ENCODE measurements at regions not wholly inside any gene's neighbourhood (a gene's known extent, or its start where the extent isn't known, plus 50 kb on each side); places are given as distances from the start of the nearest gene placed in this dataset.

DNA sequence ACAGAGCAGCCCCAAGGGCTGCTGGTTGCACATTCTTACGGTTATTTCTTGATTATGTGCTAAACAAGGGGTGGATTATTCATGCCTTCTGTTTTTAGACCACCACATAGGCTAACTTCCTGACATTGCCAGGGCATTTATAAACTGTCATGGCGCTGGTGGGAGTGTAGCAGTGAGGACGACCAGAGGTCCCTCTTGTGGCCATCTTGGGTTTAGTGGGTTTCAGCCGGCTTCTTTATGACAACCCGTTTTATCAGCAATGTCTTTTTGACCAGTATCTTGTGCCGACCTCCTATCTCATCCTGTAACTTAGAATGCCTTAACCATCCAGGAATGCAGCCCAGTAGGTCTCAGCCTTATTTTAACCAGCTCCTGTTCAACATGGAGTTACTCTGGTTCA lies 212.4 kb upstream of the GRID2 start:
- no peak overlapping the region for H3K27ac ChIP-seq
- no peak for DNase-seq (ENCODE audit: low read depth, low spot score)

DNA sequence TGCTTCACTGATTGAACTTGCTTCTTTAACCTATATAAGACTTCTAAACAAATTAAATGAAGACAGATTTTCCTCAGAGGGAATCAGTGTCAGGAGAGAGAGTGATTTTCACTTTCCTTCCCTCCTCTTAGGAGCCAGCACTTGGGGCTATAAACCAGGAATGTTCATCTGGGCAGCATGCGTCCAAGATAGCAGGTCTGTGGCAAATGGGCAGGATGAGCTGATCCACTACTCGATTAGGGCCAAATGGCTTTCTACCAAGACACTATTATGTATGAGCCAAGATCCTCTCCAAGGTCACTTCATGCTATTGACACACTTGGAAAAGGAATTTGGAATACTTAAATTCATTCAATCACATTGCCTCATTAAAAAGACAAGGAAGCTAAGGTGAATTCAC lies 203.9 kb upstream of the GRID2 start:
- DNase-seq (ENCODE audit: low read depth, low spot score): no peak
- no peak overlapping the region for H3K27ac ChIP-seq

DNA sequence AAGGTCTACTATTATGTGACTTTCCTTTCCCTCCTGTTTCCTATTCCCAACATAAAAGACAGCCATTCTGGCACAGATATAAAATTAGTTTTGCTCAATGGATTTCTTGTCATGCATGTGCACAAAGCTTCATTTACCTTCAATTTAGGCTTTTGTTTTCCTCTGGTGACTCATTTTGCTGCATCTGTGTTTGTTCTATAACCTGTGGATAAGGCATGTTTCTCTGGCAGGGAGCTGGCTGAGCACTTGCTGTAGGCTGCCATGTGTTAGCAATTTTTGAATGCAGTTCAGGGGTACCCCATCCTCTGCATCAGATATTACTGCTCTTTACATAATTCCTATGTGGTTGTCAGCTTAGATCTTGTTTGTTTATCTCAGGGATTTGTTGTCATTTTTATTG lies 202.8 kb upstream of the GRID2 start:
- H3K27ac ChIP-seq: no peak overlapping the region
- peak; percentile 14 for DNase-seq (ENCODE audit: low read depth, low spot score)

DNA sequence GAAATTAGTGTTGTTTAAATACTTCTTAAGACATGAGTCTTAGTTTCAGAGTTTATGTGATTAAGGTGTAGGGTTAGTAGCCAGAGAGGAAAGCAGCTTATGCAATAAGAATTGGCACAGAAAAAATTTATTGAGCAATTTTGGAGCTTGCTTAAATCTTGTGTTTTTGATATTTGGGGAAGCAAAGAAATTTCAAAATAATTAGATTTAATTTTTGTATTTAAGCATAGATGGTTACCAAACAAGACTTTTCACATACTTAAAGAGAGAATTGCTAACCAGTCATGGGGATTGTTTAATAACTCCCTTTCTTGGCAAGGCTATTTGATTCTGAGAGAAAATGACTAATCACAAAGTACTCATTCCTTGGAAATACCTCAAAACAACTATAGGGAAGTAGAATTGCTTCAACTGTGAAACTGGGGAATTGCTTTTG lies 202.0 kb upstream of the GRID2 start:
- DNase-seq (ENCODE audit: low read depth, low spot score): peak; percentile 34
- no peak overlapping the region for H3K27ac ChIP-seq

DNA sequence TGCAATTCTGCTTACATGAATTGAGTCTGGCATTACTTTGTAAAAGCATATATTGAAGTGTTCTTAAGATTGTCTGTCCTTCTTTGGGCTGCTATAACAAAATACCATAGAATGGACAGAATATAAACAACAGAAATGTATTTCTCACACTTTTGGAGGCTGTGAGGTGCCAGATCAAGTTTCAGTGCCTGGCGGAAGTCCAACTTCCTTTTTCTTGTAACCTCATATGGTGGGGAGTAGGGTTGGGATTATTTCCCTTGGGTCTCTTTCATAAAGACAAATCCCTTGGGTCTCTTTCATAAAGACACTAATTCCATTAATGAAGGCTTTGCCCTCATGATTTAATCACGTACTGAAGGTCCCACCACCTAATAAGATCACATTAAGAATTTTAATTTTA lies 199.3 kb upstream of the GRID2 start:
- no peak overlapping the region for H3K27ac ChIP-seq
- DNase-seq (ENCODE audit: low read depth, low spot score): no peak

DNA sequence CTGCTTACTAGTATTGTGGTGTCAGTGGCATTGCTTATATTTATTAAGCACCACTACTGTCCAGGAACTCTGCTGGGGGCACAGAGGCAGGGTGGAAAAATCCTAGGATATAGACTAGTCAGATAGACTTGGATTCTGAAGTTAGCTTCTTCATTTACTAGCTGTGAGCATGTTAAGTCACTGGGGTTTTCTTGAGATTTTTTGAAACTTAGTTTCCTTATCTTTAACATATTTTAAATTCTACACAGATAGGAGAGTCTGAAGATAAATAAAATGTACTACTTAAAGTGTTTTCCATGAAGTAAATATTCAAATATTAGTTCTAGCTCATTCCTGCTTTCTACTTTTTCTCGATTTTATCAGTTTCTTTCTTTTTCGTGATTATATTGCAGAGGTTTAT lies 196.9 kb upstream of the GRID2 start:
- H3K27ac ChIP-seq: no peak overlapping the region
- DNase-seq (ENCODE audit: low read depth, low spot score): no peak

DNA sequence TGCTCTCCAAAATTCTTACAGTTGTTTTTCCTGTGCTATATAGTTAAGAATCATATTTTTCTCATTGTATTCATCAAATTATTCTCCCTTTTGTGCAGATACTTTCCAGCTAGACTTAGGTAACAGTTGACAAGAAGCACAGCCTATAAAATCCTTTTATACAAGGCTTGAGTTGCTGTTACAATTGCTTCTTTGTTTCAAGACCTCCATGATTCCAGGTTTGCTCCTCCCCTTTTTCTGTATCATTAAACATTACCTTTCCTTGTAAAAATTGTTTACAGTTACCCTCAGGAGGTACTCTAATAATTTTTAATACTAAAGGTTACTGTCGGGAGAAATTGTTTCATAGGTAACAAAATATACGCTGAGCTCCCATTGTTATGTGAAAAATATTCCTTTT lies 192.3 kb upstream of the GRID2 start:
- H3K27ac ChIP-seq: no peak overlapping the region
- no peak for DNase-seq (ENCODE audit: low read depth, low spot score)

DNA sequence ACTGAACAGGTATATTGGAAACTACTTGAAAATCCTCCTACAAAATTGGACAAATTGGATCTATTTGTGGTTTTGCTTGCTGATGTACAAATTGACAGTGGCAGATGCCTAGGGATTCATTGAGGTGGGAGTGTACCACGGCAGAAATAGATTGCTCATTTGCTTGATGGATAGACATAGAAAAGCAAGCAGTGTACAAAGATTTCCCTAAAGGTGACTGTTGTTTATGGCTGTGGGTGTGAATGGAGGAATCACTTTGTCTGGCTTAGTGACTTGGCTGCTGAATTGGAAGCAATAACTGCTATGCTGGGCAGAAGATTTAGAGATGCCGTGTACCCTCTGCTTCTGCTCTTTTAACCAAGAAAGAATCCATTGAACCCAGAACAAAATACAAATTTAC lies 191.0 kb upstream of the GRID2 start:
- no peak overlapping the region for H3K27ac ChIP-seq
- no peak for DNase-seq (ENCODE audit: low read depth, low spot score)

DNA sequence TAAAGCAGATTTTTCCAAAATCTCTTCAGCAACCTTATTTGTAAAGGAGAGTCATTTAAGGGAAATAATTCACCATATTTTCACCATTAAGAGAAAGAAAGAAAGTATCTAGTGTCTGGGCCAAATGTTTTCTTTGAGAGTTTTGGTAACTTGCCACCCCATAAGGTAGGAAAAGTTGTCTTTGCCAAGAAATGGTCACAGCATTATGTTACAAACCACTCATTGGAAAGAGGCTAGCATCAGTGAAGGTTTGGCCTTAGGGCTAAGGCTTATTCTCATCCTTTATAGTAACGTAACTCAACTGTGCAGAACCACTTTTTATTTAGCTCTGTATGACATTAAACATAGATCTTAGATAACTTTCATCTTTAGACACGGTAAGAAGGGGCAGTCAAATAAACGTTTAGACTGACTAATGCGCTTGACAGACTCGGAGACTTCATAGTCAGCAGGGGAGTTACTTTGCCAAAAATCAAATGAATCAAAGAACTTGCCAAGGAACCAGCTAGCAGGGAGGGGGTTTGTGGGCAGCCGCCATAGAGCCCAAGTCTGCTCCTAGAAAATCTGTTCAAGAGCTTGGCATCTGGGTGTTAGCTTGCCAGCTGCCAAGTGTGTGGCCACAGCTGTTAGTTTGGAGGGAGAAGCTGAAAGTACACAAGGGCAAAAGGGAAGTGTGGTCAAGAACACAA lies 182.8 kb upstream of the GRID2 start:
- DNase-seq (ENCODE audit: low read depth, low spot score): no peak
- H3K27ac ChIP-seq: no peak overlapping the region

DNA sequence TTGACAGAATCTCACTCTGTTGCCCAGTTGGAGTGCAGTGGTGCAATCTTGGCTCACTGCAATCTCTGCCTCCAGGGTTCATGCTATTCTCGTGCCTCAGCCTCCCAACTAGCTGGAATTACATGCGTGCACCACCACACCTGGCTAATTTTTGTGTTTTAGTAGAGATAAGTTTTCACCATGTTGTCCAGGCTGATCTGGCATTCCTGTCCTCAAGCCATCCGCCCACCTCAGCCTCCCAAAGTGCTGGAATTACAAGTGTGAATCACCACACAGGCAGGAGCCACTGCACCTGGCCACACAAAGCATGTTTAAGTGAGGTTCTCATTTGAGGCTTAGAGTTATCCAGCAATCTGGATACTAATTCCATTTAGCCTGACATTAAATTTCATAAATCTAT lies 180.9 kb upstream of the GRID2 start:
- no peak overlapping the region for H3K27ac ChIP-seq
- no peak for DNase-seq (ENCODE audit: low read depth, low spot score)

DNA sequence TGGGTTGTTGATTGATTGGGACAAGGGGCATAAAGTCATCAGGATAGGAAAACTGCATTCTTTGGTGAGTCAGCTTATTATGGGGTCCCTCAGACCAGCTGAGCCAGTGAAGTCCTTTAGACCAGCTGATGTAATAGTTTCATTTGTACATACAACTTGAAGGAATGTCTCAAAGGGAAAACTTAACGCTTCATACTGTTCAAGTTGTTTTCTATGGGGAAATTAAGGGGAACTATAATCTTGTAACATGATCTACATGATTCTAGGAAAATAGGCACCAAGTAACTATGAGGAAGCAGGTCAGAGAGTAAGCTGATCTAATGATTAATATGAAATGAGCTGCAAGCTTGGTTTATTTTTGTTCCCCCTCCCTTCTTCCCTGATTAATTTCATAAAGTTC lies 175.1 kb upstream of the GRID2 start:
- no peak overlapping the region for H3K27ac ChIP-seq
- DNase-seq (ENCODE audit: low read depth, low spot score): no peak

DNA sequence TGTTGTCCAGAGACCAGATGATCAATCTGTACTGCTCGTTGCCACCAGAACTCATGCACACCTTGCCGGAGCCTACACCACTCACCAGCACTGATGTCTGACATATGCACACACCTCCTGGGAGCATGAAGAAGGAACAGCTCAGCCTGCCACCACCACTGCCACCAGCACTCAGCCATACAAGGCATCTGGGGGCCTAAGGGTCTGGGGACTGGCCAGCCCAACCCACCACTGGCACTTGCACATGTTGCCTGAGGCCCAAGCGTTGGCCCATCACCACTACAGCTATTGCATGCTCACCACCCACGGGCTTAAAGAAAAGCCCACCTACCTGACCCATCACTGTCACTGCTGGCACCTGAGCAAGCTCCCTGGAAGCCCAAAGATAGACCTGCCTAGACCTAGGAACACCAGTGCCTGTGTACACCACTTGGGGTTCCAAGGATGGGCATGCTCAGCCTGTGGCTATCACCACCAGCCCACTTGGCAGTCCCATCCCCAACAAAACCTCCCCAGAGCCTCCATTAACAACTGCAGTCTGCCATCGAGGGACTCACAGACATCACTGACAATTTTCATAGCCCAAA lies 174.3 kb upstream of the GRID2 start:
- no peak for DNase-seq (ENCODE audit: low read depth, low spot score)
- no peak overlapping the region for H3K27ac ChIP-seq

DNA sequence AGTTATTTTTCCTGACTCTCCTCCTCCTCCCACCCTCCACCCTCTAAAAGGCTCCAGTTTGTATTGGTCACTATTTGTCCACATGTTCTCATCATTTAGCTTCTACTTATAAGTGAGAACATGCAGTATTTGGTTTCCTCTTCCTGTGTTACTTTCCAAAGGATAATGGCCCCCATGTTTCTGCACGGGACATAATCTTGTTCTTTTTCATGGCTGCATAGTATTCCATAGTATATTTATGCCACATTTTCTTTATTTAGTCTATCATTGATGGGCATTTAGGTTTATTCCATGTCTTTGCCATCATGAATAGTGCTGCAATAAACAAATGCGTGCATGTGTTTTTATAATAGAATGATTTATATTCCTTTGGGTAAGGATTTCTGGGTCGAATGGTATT lies 167.3 kb upstream of the GRID2 start:
- no peak overlapping the region for H3K27ac ChIP-seq
- no peak for DNase-seq (ENCODE audit: low read depth, low spot score)

DNA sequence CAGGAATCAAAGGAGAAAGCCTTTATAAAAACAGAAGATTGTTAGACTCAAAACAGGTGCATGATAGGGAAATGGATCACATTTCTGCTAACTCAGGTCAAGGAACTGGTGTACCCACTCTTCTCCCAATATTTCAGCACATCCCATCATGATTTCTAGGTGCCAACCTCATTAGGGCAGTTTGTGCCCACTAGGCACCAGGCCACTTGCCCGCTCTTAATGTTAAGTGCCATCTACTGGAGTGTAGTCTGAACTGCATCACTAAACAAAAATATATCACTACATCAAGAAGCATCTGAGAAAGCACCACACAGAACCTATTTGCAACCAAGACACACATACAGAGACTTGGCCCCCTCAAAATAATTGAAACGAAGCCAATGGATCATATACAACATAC lies 140.4 kb upstream of the GRID2 start:
- DNase-seq (ENCODE audit: low read depth, low spot score): no peak

DNA sequence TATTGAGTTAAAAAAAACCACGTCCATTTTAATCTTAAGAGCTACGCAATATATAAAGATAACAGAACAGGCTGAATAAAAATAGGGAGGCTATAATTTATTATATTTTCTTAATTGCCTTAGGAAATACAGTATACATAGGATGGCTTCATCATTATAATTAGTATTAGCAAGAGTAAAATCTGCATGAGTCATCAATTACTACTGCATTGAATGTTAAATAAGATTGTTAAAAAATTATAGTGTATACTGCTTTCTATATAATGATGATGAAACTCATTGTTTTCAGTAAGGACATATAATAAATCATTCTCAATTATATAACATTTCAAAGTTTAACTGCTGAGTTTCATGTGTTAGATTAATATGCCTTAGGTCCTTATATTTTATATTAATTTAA lies 133.4 kb upstream of the GRID2 start:
- DNase-seq (ENCODE audit: low read depth, low spot score): no peak

More for the DNA sequence above, 140.4 kb upstream of the GRID2 start:
- no peak overlapping the region for H3K27ac ChIP-seq

DNA sequence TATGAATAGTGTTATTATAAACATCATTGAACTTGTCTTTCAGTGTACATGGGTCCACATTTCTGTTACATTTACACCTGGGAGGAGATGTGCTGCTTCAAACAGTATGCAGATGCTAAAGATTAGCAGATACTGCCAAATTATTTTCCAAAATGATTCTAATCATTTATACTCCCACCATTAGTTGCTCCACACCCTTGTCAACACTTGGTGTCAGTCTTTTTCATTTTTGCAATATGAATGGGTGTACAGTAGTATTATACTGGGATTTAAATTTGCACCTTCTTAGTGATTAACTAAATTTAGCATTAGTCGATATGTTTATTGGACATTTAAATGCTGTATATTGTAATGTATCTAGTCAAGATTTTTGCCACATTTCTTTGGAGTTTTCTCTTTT lies 131.6 kb upstream of the GRID2 start:
- no peak overlapping the region for H3K27ac ChIP-seq
- DNase-seq (ENCODE audit: low read depth, low spot score): no peak

More for the DNA sequence above, 133.4 kb upstream of the GRID2 start:
- no peak overlapping the region for H3K27ac ChIP-seq

DNA sequence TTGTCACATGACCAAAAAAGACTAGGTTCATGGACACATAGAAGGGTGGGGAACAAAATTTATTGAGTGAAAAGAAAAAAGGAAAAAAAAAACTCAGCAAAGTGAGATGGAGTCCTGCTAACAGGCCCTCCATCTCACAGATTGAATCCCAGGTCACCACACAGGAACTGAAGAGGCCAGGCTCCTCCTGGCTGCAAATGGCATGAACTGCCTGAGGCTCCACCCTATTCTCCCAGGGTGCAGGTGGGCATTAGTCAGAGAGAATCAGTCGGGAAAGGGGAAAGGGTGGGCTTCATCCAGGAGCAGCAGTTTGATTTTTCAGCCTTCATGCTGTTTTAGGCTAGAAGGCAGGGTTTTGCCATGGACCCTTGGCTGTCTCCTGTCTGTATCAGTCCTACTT lies 128.5 kb upstream of the GRID2 start:
- DNase-seq (ENCODE audit: low read depth, low spot score): no peak
- no peak overlapping the region for H3K27ac ChIP-seq

DNA sequence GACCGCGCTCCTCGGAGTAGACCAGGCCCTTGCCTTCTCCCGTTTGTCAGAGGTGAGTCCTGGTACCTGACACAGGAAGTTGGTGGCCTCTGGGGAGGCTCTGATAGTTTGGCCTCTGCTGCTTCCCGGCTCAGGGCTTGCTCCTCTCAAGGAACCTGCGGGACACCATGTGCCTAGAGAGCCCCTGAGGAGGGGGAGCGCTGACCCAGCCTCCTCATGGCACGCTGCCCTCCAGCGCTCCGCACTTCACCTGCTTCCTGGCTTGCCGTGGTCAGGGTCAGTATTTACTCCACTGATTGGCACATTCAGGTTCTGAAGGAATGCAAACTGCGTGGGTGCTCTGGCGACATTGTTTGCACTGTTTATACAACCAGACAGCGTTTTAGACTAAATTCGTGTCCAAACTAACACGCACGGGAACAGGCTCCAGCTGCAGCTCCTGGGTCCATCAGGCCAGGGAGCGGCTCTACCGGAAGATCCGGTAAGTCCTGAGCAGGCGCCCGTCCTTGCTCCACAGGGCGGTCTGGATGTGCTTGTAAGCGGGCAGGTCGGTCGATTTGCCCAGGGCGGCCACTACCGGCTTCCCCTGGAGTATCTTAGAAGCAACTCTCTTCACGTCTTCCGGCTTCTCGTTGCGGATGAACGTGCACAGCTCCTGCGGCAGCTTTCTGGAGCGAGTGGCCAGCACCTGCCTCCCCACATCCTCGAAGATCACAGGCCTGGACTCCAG lies 121.6 kb upstream of the GRID2 start:
- no peak overlapping the region for H3K27ac ChIP-seq
- DNase-seq (ENCODE audit: low read depth, low spot score): no peak

DNA sequence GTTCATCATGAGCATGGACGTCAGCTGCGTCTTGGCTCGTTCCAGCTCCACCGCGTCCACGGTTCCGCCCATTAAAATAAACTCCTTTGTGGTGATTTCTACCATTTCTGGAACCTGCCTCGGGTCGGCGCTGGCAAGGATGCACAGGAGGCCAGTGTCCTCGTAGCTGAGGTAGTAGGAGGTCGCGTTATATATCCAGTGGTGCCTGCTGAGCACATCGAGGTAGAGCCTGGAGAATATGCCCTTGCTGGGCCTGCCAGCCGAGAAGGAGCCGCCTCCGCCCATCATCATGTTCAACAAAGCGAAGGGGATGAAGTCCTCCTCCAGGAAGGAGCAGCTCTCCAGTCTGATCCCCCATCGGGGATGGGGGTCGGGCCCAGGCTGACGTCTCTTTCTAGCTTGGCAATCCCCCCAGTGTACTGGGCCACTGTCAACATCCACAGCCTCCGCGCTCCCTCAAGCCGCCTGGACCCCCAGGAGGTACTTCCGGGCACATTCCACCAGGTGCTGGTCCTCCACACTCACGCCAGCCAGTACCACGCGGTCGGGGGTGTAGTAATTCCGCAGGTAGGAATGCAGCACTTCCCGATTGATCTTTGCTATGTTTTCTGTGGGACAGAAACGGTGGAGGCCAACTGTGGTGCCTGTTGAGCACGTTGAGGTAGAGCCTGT lies 120.9 kb upstream of the GRID2 start:
- no peak overlapping the region for H3K27ac ChIP-seq

DNA sequence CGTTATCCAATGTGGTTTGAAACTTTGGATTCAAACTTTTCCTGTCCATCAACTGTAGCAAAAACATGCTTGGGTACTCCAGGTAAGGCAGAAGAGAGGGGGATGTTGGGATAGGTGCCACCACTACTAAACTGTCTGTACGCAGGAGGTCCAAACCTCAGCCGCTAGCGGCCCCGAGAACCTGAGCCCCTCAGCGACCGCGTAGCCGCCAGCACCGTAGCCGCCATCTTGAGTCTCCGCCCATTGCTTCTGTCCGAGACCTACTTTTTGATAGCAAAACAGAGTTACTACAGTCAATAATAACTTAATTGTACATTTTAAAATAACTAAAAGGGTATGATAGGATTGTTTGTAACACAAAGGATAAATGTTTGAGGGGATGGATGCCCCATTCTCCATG lies 119.9 kb upstream of the GRID2 start:
- DNase-seq (ENCODE audit: low read depth, low spot score): no peak
- no peak overlapping the region for H3K27ac ChIP-seq

More for the DNA sequence above, 120.9 kb upstream of the GRID2 start:
- DNase-seq (ENCODE audit: low read depth, low spot score): no peak

DNA sequence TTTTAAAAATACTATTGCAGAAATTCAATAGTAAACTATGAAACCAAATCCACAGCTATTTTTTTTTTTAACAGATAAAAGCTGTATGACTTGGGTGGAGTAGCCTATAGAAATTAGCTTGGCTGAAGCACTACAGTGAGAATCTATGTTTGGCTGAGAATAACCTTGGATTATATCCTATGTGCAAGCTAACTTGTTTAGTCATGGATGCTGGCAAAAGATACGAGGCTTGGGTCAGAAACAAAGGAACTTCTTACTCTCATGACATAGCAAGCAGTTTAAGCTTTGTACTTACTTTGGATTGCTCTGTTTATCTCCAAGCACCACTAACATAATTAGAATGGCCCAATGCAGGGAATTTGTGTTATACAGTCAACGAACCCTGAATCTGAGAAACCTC lies 119.2 kb upstream of the GRID2 start:
- H3K27ac ChIP-seq: no peak overlapping the region
- no peak for DNase-seq (ENCODE audit: low read depth, low spot score)
